ENCODE measurements at regions not wholly inside any gene's neighbourhood (a gene's known extent, or its start where the extent isn't known, plus 50 kb on each side); places are given as distances from the start of the nearest gene placed in this dataset.
A peak's percentile ranks its signal among the peaks of the same experiment; 100 is the strongest.
"Not testable (repeated sequence)": the region's sequence is repeated elsewhere in the genome, so short reads cannot be mapped to it uniquely, and the experiment has no call there.

DNA sequence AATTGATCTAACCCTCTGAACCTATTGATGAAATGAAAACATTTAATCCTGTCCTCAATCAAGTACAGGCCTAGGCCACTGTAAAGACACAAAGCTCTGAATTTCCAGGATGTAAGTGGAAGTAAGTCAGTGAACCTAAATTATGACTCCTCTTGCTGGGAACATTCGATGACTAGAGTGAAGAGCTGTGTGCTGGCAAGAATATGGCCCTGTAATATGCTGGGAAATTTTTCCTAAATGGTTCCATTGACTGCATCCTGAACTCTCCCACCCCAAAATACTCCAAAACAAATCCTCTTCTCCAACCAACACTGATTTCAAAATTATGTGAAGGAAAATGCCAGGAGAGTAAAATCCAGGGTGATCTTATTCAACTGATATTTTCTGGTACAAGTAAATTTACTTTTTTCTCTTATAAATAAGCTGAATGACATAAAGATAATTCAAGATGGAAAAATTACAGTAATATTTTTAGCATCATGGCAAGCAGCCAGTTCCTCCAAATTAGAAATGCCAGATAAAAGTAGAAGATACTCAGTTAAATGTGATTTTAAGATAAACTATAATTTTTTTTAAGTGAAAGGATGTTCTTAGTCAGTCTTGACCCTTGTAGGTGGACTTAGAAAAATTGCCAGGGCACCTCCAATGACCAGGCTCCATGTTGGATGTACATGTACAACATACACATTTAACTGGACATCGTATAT, 269.4 kb downstream of the PTGER3 start:
- Histone ChIP-seq H3K36me3 (no peaks in the 10 kb centered on the region), H3K27ac (no peak overlapping the region), H3K4me1 (ENCODE audit: low read depth) (no peaks in the 10 kb centered on the region), H3K9me3 (ENCODE audit: low read depth) (no peaks in the 10 kb centered on the region), H3K27me3 (no peaks in the 10 kb centered on the region), H3K4me3 (no peak overlapping the region)
- DNase-seq (ENCODE audit: low read depth in 1 of 2, low spot score in 1 of 2): no peak
- TF ChIP-seq, protein P1, sequence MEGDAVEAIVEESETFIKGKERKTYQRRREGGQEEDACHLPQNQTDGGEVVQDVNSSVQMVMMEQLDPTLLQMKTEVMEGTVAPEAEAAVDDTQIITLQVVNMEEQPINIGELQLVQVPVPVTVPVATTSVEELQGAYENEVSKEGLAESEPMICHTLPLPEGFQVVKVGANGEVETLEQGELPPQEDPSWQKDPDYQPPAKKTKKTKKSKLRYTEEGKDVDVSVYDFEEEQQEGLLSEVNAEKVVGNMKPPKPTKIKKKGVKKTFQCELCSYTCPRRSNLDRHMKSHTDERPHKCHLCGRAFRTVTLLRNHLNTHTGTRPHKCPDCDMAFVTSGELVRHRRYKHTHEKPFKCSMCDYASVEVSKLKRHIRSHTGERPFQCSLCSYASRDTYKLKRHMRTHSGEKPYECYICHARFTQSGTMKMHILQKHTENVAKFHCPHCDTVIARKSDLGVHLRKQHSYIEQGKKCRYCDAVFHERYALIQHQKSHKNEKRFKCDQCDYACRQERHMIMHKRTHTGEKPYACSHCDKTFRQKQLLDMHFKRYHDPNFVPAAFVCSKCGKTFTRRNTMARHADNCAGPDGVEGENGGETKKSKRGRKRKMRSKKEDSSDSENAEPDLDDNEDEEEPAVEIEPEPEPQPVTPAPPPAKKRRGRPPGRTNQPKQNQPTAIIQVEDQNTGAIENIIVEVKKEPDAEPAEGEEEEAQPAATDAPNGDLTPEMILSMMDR (IDR thresholded peaks at IDR 0.05; ENCODE audit: low read depth, low read length): no peak

DNA sequence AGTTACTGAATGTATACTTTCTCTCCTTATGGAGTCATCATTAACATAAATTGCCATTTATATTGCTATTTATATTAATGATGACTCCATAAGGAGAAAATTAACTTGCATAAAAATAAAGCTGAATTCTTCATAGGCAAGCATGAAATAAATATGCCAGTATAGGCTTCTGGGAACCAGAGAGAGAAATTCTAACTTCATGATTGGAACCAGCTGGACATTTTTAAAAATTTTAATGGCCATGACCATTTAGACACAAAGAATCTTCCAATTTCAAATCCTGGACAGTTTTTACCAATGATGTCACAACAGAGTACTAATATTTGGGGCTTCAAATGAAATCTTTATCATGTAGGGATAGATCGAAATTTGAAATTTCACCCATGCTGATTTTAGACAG, 268.7 kb downstream of the PTGER3 start:
- Histone ChIP-seq H3K27ac (no peak overlapping the region), H3K9me3 (ENCODE audit: low read depth) (no peaks in the 10 kb centered on the region), H3K4me1 (ENCODE audit: low read depth) (no peaks in the 10 kb centered on the region), H3K27me3 (no peaks in the 10 kb centered on the region), H3K4me3 (no peak overlapping the region), H3K36me3 (no peaks in the 10 kb centered on the region)
- TF ChIP-seq, protein P1 (IDR thresholded peaks at IDR 0.05; ENCODE audit: low read depth, low read length): no peak
- DNase-seq (ENCODE audit: low read depth in 1 of 2, low spot score in 1 of 2): no peak

DNA sequence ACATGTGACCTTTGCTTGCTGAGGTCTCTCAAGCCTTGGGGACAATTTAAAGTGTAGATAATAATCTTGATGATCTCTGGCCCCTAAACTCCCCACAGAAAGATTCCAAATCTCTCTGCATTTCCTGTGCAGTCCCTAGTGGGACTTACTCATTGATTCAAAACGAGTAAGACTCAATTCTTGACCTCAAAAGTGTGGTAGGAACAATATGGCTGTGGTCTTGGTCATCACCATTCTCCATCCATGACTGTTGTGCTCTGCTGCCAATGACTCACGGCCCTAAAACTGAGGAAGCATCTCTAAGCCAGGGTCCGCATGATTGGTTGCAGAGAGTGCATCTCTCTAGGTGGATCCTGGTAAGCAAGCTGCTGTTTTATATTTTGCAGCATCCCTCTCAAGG, 268.0 kb downstream of the PTGER3 start:
- Histone ChIP-seq H3K36me3 (no peaks in the 10 kb centered on the region), H3K4me1 (ENCODE audit: low read depth) (no peaks in the 10 kb centered on the region), H3K27me3 (no peaks in the 10 kb centered on the region), H3K9me3 (ENCODE audit: low read depth) (no peaks in the 10 kb centered on the region), H3K27ac (no peak overlapping the region), H3K4me3 (no peak overlapping the region)
- peak in 1 of 2 donors; percentile 1 for DNase-seq (ENCODE audit: low read depth in 1 of 2, low spot score in 1 of 2)
- TF ChIP-seq, protein P1 (IDR thresholded peaks at IDR 0.05; ENCODE audit: low read depth, low read length): no peak

- H3K9me3 ChIP-seq (ENCODE audit: low read depth): no peaks in the 10 kb centered on the region
- no peaks in the 10 kb centered on the region for H3K27me3 ChIP-seq
- H3K4me3 ChIP-seq: no peak overlapping the region
- no peaks in the 10 kb centered on the region for H3K4me1 ChIP-seq (ENCODE audit: low read depth)
- no peak for DNase-seq (ENCODE audit: low read depth in 1 of 2, low spot score in 1 of 2)
- H3K36me3 ChIP-seq: no peaks in the 10 kb centered on the region
- TF ChIP-seq, protein P1 (IDR thresholded peaks at IDR 0.05; ENCODE audit: low read depth, low read length): no peak
- H3K27ac ChIP-seq: no peak overlapping the region
Observed at GRCh38 chr1:70785287-70785686, 262.3 kb downstream of the PTGER3 start.

DNA sequence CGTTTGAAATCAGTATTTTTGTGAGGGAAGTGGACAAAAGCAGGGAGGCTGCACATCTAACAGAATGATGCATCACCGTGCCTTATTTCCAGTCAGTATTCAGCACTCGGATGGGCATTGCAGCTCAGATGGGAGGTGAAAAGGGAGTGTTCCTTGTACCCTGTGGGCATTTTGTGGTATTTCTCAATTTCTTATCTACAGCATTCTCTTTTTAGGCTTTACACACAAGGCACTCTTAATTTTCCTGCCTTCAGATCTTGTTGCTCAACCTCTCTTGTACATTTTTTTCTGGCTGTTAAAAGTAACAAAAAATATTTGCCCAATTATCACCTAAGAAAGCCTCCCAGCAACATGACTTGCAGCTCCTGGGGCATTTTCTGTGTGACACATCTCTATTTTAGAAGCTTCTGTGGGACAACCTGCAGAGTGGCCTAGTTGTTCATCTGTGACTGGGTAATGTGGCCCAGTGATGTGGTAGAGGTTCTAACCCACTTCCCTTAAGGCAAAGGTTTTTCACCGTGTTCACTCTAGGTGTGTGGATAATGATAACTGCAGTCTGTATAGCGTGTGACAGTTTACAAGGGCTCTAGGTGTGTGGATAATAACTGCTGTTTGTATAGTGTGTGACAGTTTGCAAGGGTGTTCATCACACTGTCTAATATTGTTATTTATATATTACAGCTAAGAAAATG, 257.2 kb downstream of the PTGER3 start:
- TF ChIP-seq, protein P1 (IDR thresholded peaks at IDR 0.05; ENCODE audit: low read depth, low read length): no peak
- H3K4me1 ChIP-seq (ENCODE audit: low read depth): no peaks in the 10 kb centered on the region
- H3K36me3 ChIP-seq: no peaks in the 10 kb centered on the region
- no peak overlapping the region for H3K27ac ChIP-seq
- H3K4me3 ChIP-seq: no peak overlapping the region
- no peaks in the 10 kb centered on the region for H3K27me3 ChIP-seq
- no peak for DNase-seq (ENCODE audit: low read depth in 1 of 2, low spot score in 1 of 2)
- no peaks in the 10 kb centered on the region for H3K9me3 ChIP-seq (ENCODE audit: low read depth)

- H3K36me3 ChIP-seq; DNase-seq (ENCODE audit: low read depth in 1 of 2, low spot score in 1 of 2); H3K4me3 ChIP-seq; H3K9me3 ChIP-seq (ENCODE audit: low read depth); H3K27ac ChIP-seq; H3K27me3 ChIP-seq; H3K4me1 ChIP-seq (ENCODE audit: low read depth): not testable (repeated sequence)
Observed at GRCh38 chr1:70795064-70795463, 252.6 kb downstream of the PTGER3 start.

DNA sequence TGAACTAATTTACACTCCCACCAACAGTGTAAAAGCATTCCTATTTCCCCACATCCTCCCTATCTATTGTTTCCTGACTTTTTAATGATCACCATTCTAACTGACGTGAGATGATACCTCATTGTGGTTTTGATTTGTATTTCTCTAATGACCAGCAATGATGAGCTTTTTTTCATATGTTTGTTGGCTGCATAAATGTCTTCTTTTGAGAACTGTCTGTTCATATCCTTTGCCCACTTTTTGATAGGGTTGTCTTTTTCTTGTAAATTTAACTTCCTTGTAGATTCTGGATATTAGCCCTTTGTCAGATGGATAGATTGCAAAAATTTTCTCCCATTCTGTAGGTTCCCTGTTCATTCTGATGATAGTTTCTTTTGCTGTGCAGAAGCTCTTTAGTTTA, 251.3 kb downstream of the PTGER3 start:
- not testable (repeated sequence) for H3K4me1 ChIP-seq (ENCODE audit: low read depth); H3K4me3 ChIP-seq; H3K27me3 ChIP-seq; H3K36me3 ChIP-seq; H3K27ac ChIP-seq; DNase-seq (ENCODE audit: low read depth in 1 of 2, low spot score in 1 of 2); H3K9me3 ChIP-seq (ENCODE audit: low read depth)

GRCh38 chr1:70802625-70803024, 245.0 kb downstream of the PTGER3 start:
- H3K4me3 ChIP-seq; H3K27me3 ChIP-seq; H3K36me3 ChIP-seq; H3K27ac ChIP-seq; DNase-seq (ENCODE audit: low read depth in 1 of 2, low spot score in 1 of 2); H3K9me3 ChIP-seq (ENCODE audit: low read depth); H3K4me1 ChIP-seq (ENCODE audit: low read depth): not testable (repeated sequence)
